Testis (tissue), 2 donors: ENCODE measurements at regions not wholly inside any gene's neighbourhood (a gene's known extent, or its start where the extent isn't known, plus 50 kb on each side); places are given as distances from the start of the nearest gene placed in this dataset.

Experiments used
- CTCF ChIP-seq, 3 experiments: fragments of 450-650 bp in 2 of 3; fragments of 200-600 bp in 1 of 3; sonication (generic) in 1 of 3; IDR thresholded peaks; one replicate each; pipeline ENCODE4 v1.5.1; 2016 to 2019; ENCODE audit warnings: antibody characterized with exemption in 3 of 3, mild to moderate bottlenecking in 2 of 3, moderate library complexity in 1 of 3
- POLR2A ChIP-seq: fragments of 450-650 bp; IDR thresholded peaks from one replicate; pipeline ENCODE4 v1.6.1; 2017; ENCODE audit warnings: antibody characterized with exemption, mild to moderate bottlenecking, moderate library complexity

GRCh38 chr12:93019212-93019927 lies 90.3 kb upstream of the EEA1 start:
- TF ChIP-seq CTCF (IDR thresholded peaks at IDR 0.05) (no peak), POLR2A (no peak)
